Aorta (tissue), 5 donors: ENCODE measurements at regions not wholly inside any gene's neighbourhood (a gene's known extent, or its start where the extent isn't known, plus 50 kb on each side); places are given as distances from the start of the nearest gene placed in this dataset.

Source experiments
- ATAC-seq: fragments of 200-7000 bp; cut with Tn5 transposase; one replicate; pipeline ENCODE4 v1.9.1; 2022; ENCODE audit warnings: moderate library complexity; ENCODE audit not compliant: low FRiP score
- DNase-seq, 2 donors: peaks; one replicate each; pipeline ENCODE4 v3.0.0-alpha.2; 2020
- H3K27ac ChIP-seq, 2 donors: one replicate each; pipeline ENCODE4 v1.5.1; 2013; ENCODE audit warnings: low read length in 2 of 2, mild to moderate bottlenecking in 2 of 2, moderate library complexity in 2 of 2, control low read depth in 1 of 2, inconsistent platforms in 1 of 2, low read depth in 1 of 2
- H3K27me3 ChIP-seq, 2 donors: one replicate each; pipeline ENCODE4 v1.6.1; 2013; ENCODE audit warnings: control low read depth in 1 of 2, low read length in 1 of 2, mild to moderate bottlenecking in 1 of 2, moderate library complexity in 1 of 2; ENCODE audit not compliant: insufficient read depth in 2 of 2, control insufficient read depth in 1 of 2
- H3K36me3 ChIP-seq, 2 donors: one replicate each; pipeline ENCODE4 v1.6.1; 2013; ENCODE audit warnings: control low read depth in 1 of 2, low read length in 1 of 2, mild to moderate bottlenecking in 1 of 2; ENCODE audit not compliant: insufficient read depth in 2 of 2, control insufficient read depth in 1 of 2
- H3K4me1 ChIP-seq, 2 donors: one replicate each; pipeline ENCODE4 v1.6.1; 2013; ENCODE audit warnings: low read length in 2 of 2, control low read depth in 1 of 2, mild to moderate bottlenecking in 1 of 2, moderate library complexity in 1 of 2; ENCODE audit not compliant: insufficient read depth in 2 of 2, control insufficient read depth in 1 of 2
- H3K4me3 ChIP-seq, 2 donors: one replicate each; pipeline ENCODE4 v1.5.1; 2013; ENCODE audit warnings: low read length in 2 of 2, control low read depth in 1 of 2, mild to moderate bottlenecking in 1 of 2
- H3K9me3 ChIP-seq: one replicate; pipeline ENCODE4 v1.6.1; 2013; ENCODE audit warnings: mild to moderate bottlenecking, low read length; ENCODE audit not compliant: control insufficient read depth
- WGBS, 2 donors: extraction: QIAGEN DNeasy Blood & Tissue Kit; methylation state at CpG; one replicate each; pipeline ENCODE4 v1.1.7; 2013; 5-methylcytosine and 5-hydroxymethylcytosine counted together
- intact Hi-C, 2 donors: fragments of 100-400 bp; cut with DNase I; formaldehyde crosslinking; loops; one replicate each; pipeline versions ENCODE4 v1.14.2 to v1.15.0; 2022
- donor health status: healthy with polysubstance abuse.
- donor health status: Bipolar disorder and iron deficiency.
- donor health status: DM: no; HTN: no; CAD: no.
- donor health status: DM: no; HTN: no; CAD: no.
- donor health status: DM: yes; HTN: yes; CAD: no.

DNA sequence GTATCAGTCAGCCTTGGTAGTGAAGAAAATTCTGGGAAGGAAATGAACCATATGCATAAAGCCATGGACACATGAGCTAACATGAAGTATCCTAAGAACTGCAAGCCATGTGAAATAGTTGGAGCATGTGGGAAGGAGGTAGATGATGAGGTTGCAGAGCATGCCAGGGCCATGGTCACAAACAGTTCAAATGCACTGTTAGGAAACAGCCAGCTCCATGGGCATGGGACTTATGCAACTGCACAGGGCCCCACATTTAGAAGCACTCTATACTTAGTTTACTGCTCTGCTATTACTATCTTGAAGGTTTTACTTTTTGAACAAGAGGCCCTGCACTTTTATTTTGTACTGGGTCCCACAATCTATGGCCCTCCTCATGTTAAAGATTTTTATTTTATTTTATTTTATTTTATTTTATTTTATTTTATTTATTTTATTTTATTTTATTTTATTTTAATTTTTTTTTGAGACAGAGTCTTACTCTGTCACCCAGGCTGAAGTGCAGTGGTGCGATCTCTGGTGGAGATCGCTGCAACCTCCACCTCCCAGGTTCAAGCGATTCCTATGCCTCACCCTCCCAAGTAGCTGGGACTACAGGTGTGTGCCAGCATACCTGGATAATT, 169.1 kb downstream of the IBTK start:
- Histone ChIP-seq H3K4me3 (no peak overlapping the region), H3K9me3 (no peaks in the 10 kb centered on the region), H3K36me3 (no peaks in the 10 kb centered on the region), H3K27ac (no peak overlapping the region), H3K27me3 (no peaks in the 10 kb centered on the region), H3K4me1 (peaks cover 3 to 5% of the 10 kb centered on the region in 2 donors)
- DNase-seq (no peak), ATAC-seq (no peak)
- intact Hi-C loops: loop anchor here (10.0 kb wide), 1 partner anchor 96 kb away; no protein-coding TSS in a partner anchor
- WGBS, 2 donors: 99% methylated on average over 3 of the region's 3 CpGs

- Histone ChIP-seq H3K4me3 (no peak overlapping the region), H3K27me3 (no peaks in the 10 kb centered on the region), H3K36me3 (no peaks in the 10 kb centered on the region), H3K4me1 (peaks cover 3 to 5% of the 10 kb centered on the region in 2 donors), H3K9me3 (no peaks in the 10 kb centered on the region), H3K27ac (no peak overlapping the region)
- intact Hi-C loops: loop anchor here (10.0 kb wide), 1 partner anchor 98 kb away; no protein-coding TSS in a partner anchor
- DNase-seq (no peak), ATAC-seq (no peak)
- 6 to 8% methylated on average over 1 of the region's 1 CpG for WGBS, 2 donors
Observed at GRCh38 chr6:82076916-82077315, 170.6 kb downstream of the IBTK start.

- intact Hi-C loops: loop anchor here (10.0 kb wide), 1 partner anchor 100 kb away; no protein-coding TSS in a partner anchor
- WGBS, 2 donors: 52 to 53% methylated on average over 2 of the region's 2 CpGs
- Histone ChIP-seq H3K27ac (no peak overlapping the region), H3K27me3 (no peaks in the 10 kb centered on the region), H3K9me3 (no peaks in the 10 kb centered on the region), H3K4me3 (no peak overlapping the region), H3K36me3 (no peaks in the 10 kb centered on the region), H3K4me1 (peaks cover 3 to 5% of the 10 kb centered on the region in 2 donors)
- ATAC-seq (no peak), DNase-seq (no peak)
Observed at GRCh38 chr6:82074556-82074955, 173.0 kb downstream of the IBTK start.

GRCh38 chr6:82073484-82073883, 174.1 kb downstream of the IBTK start:
- intact Hi-C loops: loop anchor here (10.0 kb wide), 1 partner anchor 101 kb away; no protein-coding TSS in a partner anchor

GRCh38 chr6:82072751-82073150, 174.8 kb downstream of the IBTK start:
- Histone ChIP-seq H3K9me3 (no peaks in the 10 kb centered on the region), H3K27ac (no peak overlapping the region), H3K4me1 (peaks cover 3 to 5% of the 10 kb centered on the region in 2 donors), H3K36me3 (no peaks in the 10 kb centered on the region), H3K27me3 (no peaks in the 10 kb centered on the region), H3K4me3 (no peak overlapping the region)
- DNase-seq (no peak), ATAC-seq (no peak)
- intact Hi-C loops: loop anchor here (10.0 kb wide), 1 partner anchor 102 kb away; no protein-coding TSS in a partner anchor
- 78 to 89% methylated on average over 4 of the region's 4 CpGs for WGBS, 2 donors

More at GRCh38 chr6:82073484-82073883, 174.1 kb downstream of the IBTK start:
- Histone ChIP-seq H3K4me1 (peaks cover 3 to 5% of the 10 kb centered on the region in 2 donors), H3K27me3 (no peaks in the 10 kb centered on the region), H3K4me3 (no peak overlapping the region), H3K27ac (no peak overlapping the region), H3K36me3 (no peaks in the 10 kb centered on the region), H3K9me3 (no peaks in the 10 kb centered on the region)
- 94 to 95% methylated on average over 5 of the region's 5 CpGs for WGBS, 2 donors
- DNase-seq: no peak
- no peak for ATAC-seq

DNA sequence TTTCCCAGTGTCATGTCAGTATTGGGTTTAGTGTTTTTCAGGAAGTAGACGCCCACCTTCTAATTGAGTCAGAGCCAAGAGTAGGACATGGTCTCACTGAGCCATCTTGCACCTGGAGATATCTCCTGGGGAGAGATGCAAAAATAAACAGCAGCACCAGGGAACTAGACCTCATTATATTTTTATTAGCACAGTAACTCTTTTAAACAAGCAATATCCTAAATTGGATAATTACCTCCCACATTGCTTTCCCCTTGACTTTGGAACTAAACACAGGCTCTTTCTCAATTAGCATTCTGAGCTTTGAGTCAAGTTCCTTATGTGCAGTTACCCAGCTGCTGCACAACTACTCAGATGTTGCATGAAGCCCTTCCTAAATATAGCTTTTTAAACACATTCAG, 175.4 kb downstream of the IBTK start:
- intact Hi-C loops: loop anchor here (10.0 kb wide), 1 partner anchor 103 kb away; no protein-coding TSS in a partner anchor
- 21 to 30% methylated on average over 1 of the region's 1 CpG for WGBS, 2 donors
- H3K9me3 ChIP-seq: no peaks in the 10 kb centered on the region
- no peak overlapping the region for H3K27ac ChIP-seq
- peaks cover 3 to 5% of the 10 kb centered on the region in 2 donors for H3K4me1 ChIP-seq
- ATAC-seq (no peak), DNase-seq (no peak)
- no peaks in the 10 kb centered on the region for H3K36me3 ChIP-seq
- H3K4me3 ChIP-seq: no peak overlapping the region
- H3K27me3 ChIP-seq: no peaks in the 10 kb centered on the region

- no peak overlapping the region for H3K27ac ChIP-seq
- H3K36me3 ChIP-seq: no peaks in the 10 kb centered on the region
- WGBS, 2 donors: 47 to 50% methylated on average over 2 of the region's 2 CpGs
- ATAC-seq (no peak), DNase-seq (no peak)
- no peaks in the 10 kb centered on the region for H3K27me3 ChIP-seq
- H3K4me1 ChIP-seq: no peaks in the 10 kb centered on the region
- intact Hi-C loops: no loop called here
- H3K4me3 ChIP-seq: no peak overlapping the region
- H3K9me3 ChIP-seq: no peaks in the 10 kb centered on the region
Observed at GRCh38 chr6:82068721-82069120, 178.8 kb downstream of the IBTK start.

DNA sequence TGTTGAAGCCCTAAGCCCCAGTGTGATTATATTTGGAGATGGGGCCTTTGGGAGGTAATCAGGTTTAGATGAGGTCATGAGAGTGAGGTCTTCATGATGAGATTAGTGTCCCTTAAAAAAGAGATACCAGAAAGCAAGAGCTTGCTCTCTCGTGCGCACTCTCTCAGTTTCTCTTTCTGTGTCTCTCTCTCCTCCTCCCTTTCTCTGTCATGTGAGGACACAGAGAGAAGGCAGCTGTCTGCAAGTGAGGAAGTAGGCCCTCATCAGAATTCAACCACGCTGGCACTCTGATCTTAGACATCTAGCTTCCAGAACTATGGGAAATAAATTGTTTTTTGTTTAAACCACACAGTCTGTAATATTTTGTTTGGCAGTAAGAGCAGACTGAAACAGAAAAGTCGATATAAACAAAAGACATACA, 180.5 kb downstream of the IBTK start:
- intact Hi-C loops: no loop called here
- peak; percentile 41 for ATAC-seq
- Histone ChIP-seq H3K9me3 (no peaks in the 10 kb centered on the region), H3K4me1 (no peaks in the 10 kb centered on the region), H3K36me3 (no peaks in the 10 kb centered on the region), H3K27me3 (no peaks in the 10 kb centered on the region), H3K4me3 (no peak overlapping the region), H3K27ac (no peak overlapping the region)
- WGBS, 2 donors: 54 to 61% methylated on average over 4 of the region's 4 CpGs
- DNase-seq: no peak

- Histone ChIP-seq H3K36me3 (no peaks in the 10 kb centered on the region), H3K9me3 (no peaks in the 10 kb centered on the region), H3K4me3 (no peak overlapping the region), H3K27ac (no peak overlapping the region), H3K27me3 (no peaks in the 10 kb centered on the region), H3K4me1 (no peaks in the 10 kb centered on the region)
- no peak for DNase-seq
- intact Hi-C loops: no loop called here
- no peak for ATAC-seq
Observed at GRCh38 chr6:82066196-82066595, 181.3 kb downstream of the IBTK start.
